ENCODE measurements at regions not wholly inside any gene's neighbourhood (a gene's known extent, or its start where the extent isn't known, plus 50 kb on each side); places are given as distances from the start of the nearest gene placed in this dataset.
"Not testable (repeated sequence)": the region's sequence is repeated elsewhere in the genome, so short reads cannot be mapped to it uniquely, and the experiment has no call there.

GRCh38 chr11:25515576-25515975 is 816.4 kb upstream of the ANO3 start:
- no peak for DNase-seq

GRCh38 chr11:25520459-25520858 is 811.5 kb upstream of the ANO3 start:
- DNase-seq, result no peak

- no peak for DNase-seq
Observed at GRCh38 chr11:25527841-25528240, 804.1 kb upstream of the ANO3 start.

- DNase-seq, result no peak
Observed at GRCh38 chr11:25529572-25529971, 802.4 kb upstream of the ANO3 start.

- DNase-seq, result no peak
Observed at GRCh38 chr11:25535467-25536272, 796.3 kb upstream of the ANO3 start.

- DNase-seq, result peak; percentile 88
Observed at GRCh38 chr11:25536289-25536688, 795.6 kb upstream of the ANO3 start.

GRCh38 chr11:25537393-25537792 is 794.5 kb upstream of the ANO3 start:
- no peak for DNase-seq

- DNase-seq, result no peak
Observed at GRCh38 chr11:25547292-25547691, 784.6 kb upstream of the ANO3 start.

- DNase-seq, result peak; percentile 79
Observed at GRCh38 chr11:25562417-25562816, 769.5 kb upstream of the ANO3 start.

- DNase-seq, result no peak
Observed at GRCh38 chr11:25565846-25566245, 766.1 kb upstream of the ANO3 start.

GRCh38 chr11:25566298-25567200 is 765.4 kb upstream of the ANO3 start:
- no peak for DNase-seq

- no peak for DNase-seq
Observed at GRCh38 chr11:25576320-25576719, 755.6 kb upstream of the ANO3 start.

GRCh38 chr11:25579554-25579953 is 752.4 kb upstream of the ANO3 start:
- DNase-seq, result not testable (repeated sequence)

GRCh38 chr11:25583596-25583995 is 748.3 kb upstream of the ANO3 start:
- DNase-seq, result no peak

GRCh38 chr11:25587496-25587895 is 744.4 kb upstream of the ANO3 start:
- no peak for DNase-seq

- no peak for DNase-seq
Observed at GRCh38 chr11:25593221-25593620, 738.7 kb upstream of the ANO3 start.

- no peak for DNase-seq
Observed at GRCh38 chr11:25596701-25597100, 735.2 kb upstream of the ANO3 start.

- DNase-seq, result no peak
Observed at GRCh38 chr11:25597696-25598095, 734.2 kb upstream of the ANO3 start.

GRCh38 chr11:25602149-25602548 is 729.8 kb upstream of the ANO3 start:
- DNase-seq, result no peak

- no peak for DNase-seq
Observed at GRCh38 chr11:25602959-25603358, 729.0 kb upstream of the ANO3 start.

- peak; percentile 9 for DNase-seq
Observed at GRCh38 chr11:25612806-25613205, 719.1 kb upstream of the ANO3 start.

GRCh38 chr11:25613451-25613850 is 718.5 kb upstream of the ANO3 start:
- peak; percentile 3 for DNase-seq

GRCh38 chr11:25613865-25614264 is 718.1 kb upstream of the ANO3 start:
- no peak for DNase-seq

Data from tongue (tissue), 1 donor.